OCI-LY3 (cell line): ENCODE measurements at regions not wholly inside any gene's neighbourhood (a gene's known extent, or its start where the extent isn't known, plus 50 kb on each side); places are given as distances from the start of the nearest gene placed in this dataset.

Source experiments
- H2AFZ ChIP-seq: fragments of 200-600, 300-600 bp; shearing (Covaris generic); 2 replicates; pipeline ENCODE4 v1.6.0; 2014; ENCODE audit warnings: antibody characterized with exemption, low read depth, low read length
- H3K27ac ChIP-seq: fragments of 200-600, 300-600 bp; sonication (generic); 2 replicates; pipeline ENCODE4 v1.5.1; 2014; ENCODE audit warnings: mild to moderate bottlenecking, low read length, moderate library complexity, mixed read lengths
- H3K27me3 ChIP-seq: fragments of 200-600, 300-600 bp; sonication (generic); 2 replicates; pipeline ENCODE4 v1.6.1; 2014; ENCODE audit warnings: low read depth, low read length, mixed read lengths
- H3K36me3 ChIP-seq: fragments of 200-600, 300-600 bp; sonication (generic); replicated peaks from 2 replicates; pipeline ENCODE3; 2014; ENCODE audit warnings: low read depth, low read length, mixed read lengths
- H3K4me1 ChIP-seq: fragments of 300-600, 200-600 bp; sonication (generic); 2 replicates; pipeline ENCODE4 v1.6.1; 2014; ENCODE audit warnings: low read length, mixed read lengths
- H3K4me2 ChIP-seq: fragments of 200-600, 300-600 bp; sonication (generic); 2 replicates; pipeline ENCODE4 v1.6.1; 2014; ENCODE audit warnings: low read length, mixed read lengths
- H3K4me3 ChIP-seq: fragments of 300-600, 200-600 bp; sonication (generic); 2 replicates; pipeline ENCODE4 v1.5.1; 2014; ENCODE audit warnings: antibody characterized with exemption, mild to moderate bottlenecking, low read length, moderate library complexity
- H3K79me2 ChIP-seq: fragments of 300-600, 200-600 bp; shearing (Covaris generic); 2 replicates; pipeline ENCODE4 v1.6.1; 2014; ENCODE audit warnings: mild to moderate bottlenecking, low read length, mixed read lengths
- H3K9ac ChIP-seq: fragments of 300-600, 200-600 bp; shearing (Covaris generic); 2 replicates; pipeline ENCODE4 v1.6.0; 2014; ENCODE audit warnings: mild to moderate bottlenecking, low read length, moderate library complexity
- H3K9me3 ChIP-seq: fragments of 200-600, 300-600 bp; shearing (Covaris generic); 2 replicates; pipeline ENCODE4 v1.6.1; 2014; ENCODE audit warnings: low read length, mixed read lengths; ENCODE audit not compliant: insufficient read depth
- H4K20me1 ChIP-seq: fragments of 200-600, 300-600 bp; sonication (generic); 2 replicates; pipeline ENCODE4 v1.6.1; 2016; ENCODE audit warnings: low read length, mixed read lengths; ENCODE audit not compliant: insufficient read depth
- EZH2phosphoT487 ChIP-seq: fragments of 200-600 bp; shearing (Covaris generic); IDR thresholded peaks from 2 replicates; pipeline ENCODE4 v1.6.1; 2018; ENCODE audit warnings: antibody characterized with exemption, mixed run types, low read depth
- TF ChIP-seq, protein P1 (sequence below): fragments of 200-600, 300-600 bp; sonication (generic); IDR thresholded peaks from 2 replicates; pipeline ENCODE4 v1.5.1; 2014; ENCODE audit warnings: antibody characterized with exemption, low read length, low read depth

DNA sequence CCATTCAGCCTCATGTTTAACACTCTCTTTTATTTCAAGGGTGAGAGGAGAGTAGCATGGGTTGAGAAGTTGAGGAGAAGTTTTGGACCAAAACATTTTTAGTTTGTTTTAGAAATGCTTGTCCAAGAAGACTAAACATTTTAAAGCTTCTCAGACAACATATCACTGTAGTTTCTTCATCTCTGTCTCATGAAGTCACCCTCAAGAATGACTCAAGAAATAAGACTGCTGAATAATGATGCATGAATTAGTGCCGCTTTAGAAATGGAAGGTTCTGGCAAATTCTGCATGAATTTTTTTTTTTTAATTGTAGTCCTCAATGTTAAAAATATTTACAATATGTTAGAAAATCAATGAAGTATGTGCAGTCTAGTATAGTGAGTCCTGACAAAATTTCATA lies 422.7 kb upstream of the ARGLU1 start:
- no peaks in the 10 kb centered on the region for H3K4me1 ChIP-seq
- H3K36me3 ChIP-seq, result no peaks in the 10 kb centered on the region
- no peak overlapping the region for H2AFZ ChIP-seq
- H3K27ac ChIP-seq, result no peak overlapping the region
- H3K27me3 ChIP-seq, result no peaks in the 10 kb centered on the region
- no peak overlapping the region for H3K4me2 ChIP-seq
- no peak overlapping the region for H3K4me3 ChIP-seq
- H4K20me1 ChIP-seq, result no peaks in the 10 kb centered on the region
- H3K9me3 ChIP-seq, result no peaks in the 10 kb centered on the region
- no peak overlapping the region for H3K9ac ChIP-seq
- no peaks in the 10 kb centered on the region for H3K79me2 ChIP-seq
- TF ChIP-seq EZH2phosphoT487, result no peak
- TF ChIP-seq, protein P1, sequence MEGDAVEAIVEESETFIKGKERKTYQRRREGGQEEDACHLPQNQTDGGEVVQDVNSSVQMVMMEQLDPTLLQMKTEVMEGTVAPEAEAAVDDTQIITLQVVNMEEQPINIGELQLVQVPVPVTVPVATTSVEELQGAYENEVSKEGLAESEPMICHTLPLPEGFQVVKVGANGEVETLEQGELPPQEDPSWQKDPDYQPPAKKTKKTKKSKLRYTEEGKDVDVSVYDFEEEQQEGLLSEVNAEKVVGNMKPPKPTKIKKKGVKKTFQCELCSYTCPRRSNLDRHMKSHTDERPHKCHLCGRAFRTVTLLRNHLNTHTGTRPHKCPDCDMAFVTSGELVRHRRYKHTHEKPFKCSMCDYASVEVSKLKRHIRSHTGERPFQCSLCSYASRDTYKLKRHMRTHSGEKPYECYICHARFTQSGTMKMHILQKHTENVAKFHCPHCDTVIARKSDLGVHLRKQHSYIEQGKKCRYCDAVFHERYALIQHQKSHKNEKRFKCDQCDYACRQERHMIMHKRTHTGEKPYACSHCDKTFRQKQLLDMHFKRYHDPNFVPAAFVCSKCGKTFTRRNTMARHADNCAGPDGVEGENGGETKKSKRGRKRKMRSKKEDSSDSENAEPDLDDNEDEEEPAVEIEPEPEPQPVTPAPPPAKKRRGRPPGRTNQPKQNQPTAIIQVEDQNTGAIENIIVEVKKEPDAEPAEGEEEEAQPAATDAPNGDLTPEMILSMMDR, result no peak

DNA sequence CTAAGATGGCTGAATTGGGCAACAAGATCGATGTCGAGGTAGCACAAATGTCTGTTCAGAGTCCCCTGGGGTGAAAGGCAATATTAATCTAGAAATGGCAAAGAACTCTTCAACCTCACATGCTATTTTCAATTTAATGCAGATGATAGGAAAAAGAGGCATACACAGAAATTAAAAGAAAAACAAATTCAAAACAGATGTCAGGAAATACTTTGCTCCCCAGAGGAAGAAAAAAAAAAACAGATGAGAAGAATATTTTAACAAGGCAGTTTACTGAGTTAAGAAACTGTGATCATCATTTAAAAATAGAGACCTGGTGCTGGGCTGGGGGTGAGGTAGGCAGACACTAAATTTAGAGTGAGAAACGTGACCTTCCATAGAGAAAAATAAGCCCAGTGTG lies 421.9 kb upstream of the ARGLU1 start:
- TF ChIP-seq, protein P1, result no peak
- TF ChIP-seq EZH2phosphoT487, result no peak
- Histone ChIP-seq H3K27ac (no peak overlapping the region), H3K9me3 (no peaks in the 10 kb centered on the region), H3K79me2 (no peaks in the 10 kb centered on the region), H3K4me3 (no peak overlapping the region), H3K27me3 (no peaks in the 10 kb centered on the region), H3K9ac (no peak overlapping the region), H4K20me1 (no peaks in the 10 kb centered on the region), H3K4me2 (no peak overlapping the region), H2AFZ (no peak overlapping the region), H3K4me1 (no peaks in the 10 kb centered on the region), H3K36me3 (no peaks in the 10 kb centered on the region)

DNA sequence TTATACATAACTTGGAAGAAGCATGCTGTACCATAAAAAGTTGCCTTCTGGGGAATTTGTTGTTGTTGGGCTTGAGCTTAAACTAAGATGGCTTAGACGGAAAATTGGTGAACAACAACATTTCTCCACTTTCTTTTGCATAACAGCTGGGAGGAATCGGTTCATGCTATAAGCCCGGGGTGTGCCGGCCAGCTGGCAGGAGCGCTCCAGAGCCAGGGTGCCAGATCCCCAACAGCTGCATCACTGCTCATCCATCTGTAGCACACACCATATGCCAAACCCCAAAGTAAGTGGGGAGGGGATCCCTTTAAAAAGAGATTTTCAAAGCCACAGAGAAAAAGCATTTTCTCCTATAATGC lies 419.5 kb upstream of the ARGLU1 start:
- Histone ChIP-seq H3K79me2 (no peaks in the 10 kb centered on the region), H3K27me3 (no peaks in the 10 kb centered on the region), H3K4me1 (no peaks in the 10 kb centered on the region), H4K20me1 (no peaks in the 10 kb centered on the region), H3K27ac (no peak overlapping the region), H3K4me2 (no peak overlapping the region), H3K36me3 (no peaks in the 10 kb centered on the region), H3K4me3 (no peak overlapping the region), H3K9me3 (no peaks in the 10 kb centered on the region), H3K9ac (no peak overlapping the region), H2AFZ (no peak overlapping the region)
- TF ChIP-seq EZH2phosphoT487, result no peak
- TF ChIP-seq, protein P1, result no peak

DNA sequence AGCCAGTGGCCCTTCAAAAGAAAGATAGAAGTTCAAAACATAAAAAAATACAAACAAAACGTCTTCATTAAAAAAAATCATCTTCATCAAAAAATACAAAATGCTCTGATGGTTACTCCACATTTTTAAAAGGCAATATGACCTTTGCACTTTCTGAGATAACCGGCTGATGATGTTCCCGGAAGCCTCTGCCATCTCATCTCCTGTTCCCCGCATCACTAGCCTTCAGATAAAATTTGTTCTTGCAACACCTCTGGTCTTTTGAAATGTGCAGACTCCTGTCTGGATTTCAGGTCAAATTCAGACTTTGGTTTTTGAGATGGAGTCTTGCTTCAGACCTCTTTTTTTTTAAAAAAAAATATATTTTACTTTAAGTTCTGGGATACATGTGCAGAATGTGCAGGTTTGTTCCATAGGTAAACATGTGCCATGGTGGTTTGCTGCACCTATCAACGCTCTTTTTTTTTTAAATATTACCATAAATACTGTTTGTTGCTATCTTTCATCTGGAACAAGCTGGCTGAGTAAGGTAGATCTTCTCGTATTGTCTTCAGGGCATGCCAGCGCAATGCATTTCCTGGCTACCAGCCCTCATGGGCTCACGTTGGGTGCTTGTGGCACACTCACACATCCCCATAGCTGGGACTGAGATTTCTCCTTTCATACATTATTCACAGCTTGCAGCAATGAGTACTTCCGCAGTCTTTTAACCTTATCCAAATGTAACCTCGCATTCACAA lies 418.9 kb upstream of the ARGLU1 start:
- Histone ChIP-seq H3K27ac (no peak overlapping the region), H3K4me3 (no peak overlapping the region), H3K4me2 (no peak overlapping the region), H4K20me1 (no peaks in the 10 kb centered on the region), H2AFZ (no peak overlapping the region), H3K36me3 (no peaks in the 10 kb centered on the region), H3K79me2 (no peaks in the 10 kb centered on the region), H3K9me3 (no peaks in the 10 kb centered on the region), H3K9ac (no peak overlapping the region), H3K27me3 (no peaks in the 10 kb centered on the region), H3K4me1 (no peaks in the 10 kb centered on the region)
- TF ChIP-seq, protein P1, result no peak
- no peak for TF ChIP-seq EZH2phosphoT487
